ENCODE measurements at regions not wholly inside any gene's neighbourhood (a gene's known extent, or its start where the extent isn't known, plus 50 kb on each side); places are given as distances from the start of the nearest gene placed in this dataset.

DNA sequence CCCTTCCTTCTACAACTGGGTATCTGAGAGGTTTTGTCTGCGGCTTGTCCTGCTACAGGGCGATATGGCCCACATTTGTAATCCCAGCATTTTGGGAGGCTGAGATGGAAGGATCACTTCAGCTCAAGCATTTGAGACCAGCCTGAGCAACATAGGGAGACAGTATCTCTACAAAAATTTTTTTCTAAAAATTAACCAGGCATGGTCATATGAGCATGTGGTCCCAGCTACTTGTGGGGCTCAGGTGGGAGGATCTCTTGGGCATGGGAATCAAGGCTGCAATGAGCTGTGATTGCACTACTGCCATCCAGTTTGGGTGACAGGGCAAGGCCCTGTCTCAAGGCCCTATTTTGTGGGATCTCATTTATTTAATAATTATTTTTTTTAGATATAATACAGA, 420.6 kb upstream of the PABPC4L start:
- TF ChIP-seq CTCF (IDR thresholded peaks at IDR 0.05) (no peak), POLR2A (IDR thresholded peaks at IDR 0.05) (no peak), EP300 (IDR thresholded peaks at IDR 0.05) (no peak), POLR2AphosphoS5 (IDR thresholded peaks at IDR 0.05) (no peak)

All from suprapubic skin (tissue), 4 donors.